K562 (cell line): ENCODE measurements at regions not wholly inside any gene's neighbourhood (a gene's known extent, or its start where the extent isn't known, plus 50 kb on each side); places are given as distances from the start of the nearest gene placed in this dataset.

Experiments
- ARID4B ChIP-seq: sonication (generic); formaldehyde crosslinking; IDR thresholded peaks from 2 replicates; pipeline ENCODE4 v1.8.0; 2022; ENCODE audit warnings: mild to moderate bottlenecking, missing genetic modification reagents
- ATF7 ChIP-seq: fragments of 450-650 bp; IDR thresholded peaks from 2 replicates; pipeline ENCODE4 v1.7.1; 2014; ENCODE audit warnings: mild to moderate bottlenecking, moderate library complexity
- BMI1 ChIP-seq: fragments of 150-350 bp; IDR thresholded peaks from 2 replicates; pipeline ENCODE4 v1.6.1; 2014; ENCODE audit warnings: low read length
- CREM ChIP-seq: IDR thresholded peaks from 2 replicates; pipeline ENCODE4 v1.6.1; 2014; ENCODE audit warnings: antibody characterized with exemption, low read depth
- CXXC5 ChIP-seq: fragments of 250-450 bp; sonication (Bioruptor Pico); IDR thresholded peaks from 2 replicates; pipeline ENCODE4 v1.8.0; 2022; ENCODE audit warnings: inconsistent platforms, mild to moderate bottlenecking, moderate library complexity
- ETV1 ChIP-seq: fragments of 450-650 bp; conservative IDR thresholded peaks from 2 replicates; pipeline ENCODE4 v1.6.1; 2016; ENCODE audit warnings: missing genetic modification characterization, control low read depth, low read depth, missing compliant biosample characterization
- FOXK2 ChIP-seq, 2 experiments: fragments of 450-650 bp; IDR thresholded peaks in 1 of 2; conservative IDR thresholded peaks in 1 of 2; 2 replicates each; pipeline ENCODE4 v1.6.1; 2016; ENCODE audit warnings: low read depth in 2 of 2, mild to moderate bottlenecking in 1 of 2
- KDM1A ChIP-seq, 2 experiments: fragments of 450-650 bp; IDR thresholded peaks; 2 replicates each; pipeline ENCODE4 v1.6.1; 2016; ENCODE audit warnings: mild to moderate bottlenecking in 2 of 2
- L3MBTL2 ChIP-seq: fragments of 450-650 bp; IDR thresholded peaks from 2 replicates; pipeline ENCODE4 v1.6.1; 2016; ENCODE audit warnings: mild to moderate bottlenecking, moderate library complexity
- MAFF ChIP-seq: IDR thresholded peaks from 2 replicates; pipeline ENCODE4 v1.6.1; 2012; ENCODE audit warnings: low read length, improper control_type of control experiment
- PTBP1 ChIP-seq: fragments of 200-400 bp; formaldehyde crosslinking; IDR thresholded peaks from 2 replicates; pipeline ENCODE4 v1.6.1; 2017; ENCODE audit warnings: low read depth, low read length
- SOX6 ChIP-seq: fragments of 450-650 bp; IDR thresholded peaks from 2 replicates; pipeline ENCODE4 v1.6.1; 2014; ENCODE audit warnings: mild to moderate bottlenecking
- STAT5B ChIP-seq: fragments of 250-450 bp; sonication (Bioruptor Pico); IDR thresholded peaks from 2 replicates; pipeline ENCODE4 v1.8.0; 2021; ENCODE audit warnings: mild to moderate bottlenecking, inconsistent platforms
- TAF1 ChIP-seq: IDR thresholded peaks from 2 replicates; pipeline ENCODE4 v1.6.1; 2011; ENCODE audit warnings: mild to moderate bottlenecking, low read length, moderate library complexity; ENCODE audit not compliant: insufficient read depth, control insufficient read depth, severe bottlenecking; ENCODE audit errors: extremely low read depth
- ZC3H11A ChIP-seq: IDR thresholded peaks from 2 replicates; pipeline ENCODE4 v1.6.1; 2012; ENCODE audit warnings: low read depth, low read length, improper control_type of control experiment
- ZNF311 ChIP-seq: fragments of 250-450 bp; sonication (Bioruptor Pico); IDR thresholded peaks from 2 replicates; pipeline ENCODE4 v1.4.0; 2020; ENCODE audit warnings: mild to moderate bottlenecking, moderate library complexity
- ZNF436 ChIP-seq: fragments of 250-450, 450-650 bp; sonication (Bioruptor Pico); formaldehyde crosslinking; IDR thresholded peaks from 2 replicates; pipeline ENCODE4 v1.7.0; 2020; ENCODE audit warnings: mild to moderate bottlenecking
- ZNF644 ChIP-seq: fragments of 200-800 bp; sonication (Bioruptor generic); IDR thresholded peaks from 2 replicates; pipeline ENCODE4 v1.6.1; 2016; ENCODE audit warnings: low read depth, missing genetic modification characterization, missing compliant biosample characterization
- ZNF696 ChIP-seq: fragments of 250-450 bp; sonication (Bioruptor Pico); conservative IDR thresholded peaks from 2 replicates; pipeline ENCODE4 v1.4.0; 2020; ENCODE audit warnings: mild to moderate bottlenecking, moderate library complexity
- TF ChIP-seq, protein P1 (sequence below), 2 experiments: IDR thresholded peaks; 2 replicates each; pipeline ENCODE4 v1.6.1; 2011; ENCODE audit warnings: borderline replicate concordance in 1 of 2, control low read depth in 1 of 2, low read depth in 1 of 2, low read length in 1 of 2, mild to moderate bottlenecking in 1 of 2, mixed read lengths in 1 of 2, moderate library complexity in 1 of 2; ENCODE audit not compliant: insufficient read depth in 1 of 2, insufficient read length in 1 of 2, poor library complexity in 1 of 2, severe bottlenecking in 1 of 2; ENCODE audit errors: extremely low read depth in 1 of 2
- TF ChIP-seq, protein P2 (sequence below): sonication (generic); IDR thresholded peaks from 2 replicates; pipeline ENCODE4 v1.6.1; 2016

DNA sequence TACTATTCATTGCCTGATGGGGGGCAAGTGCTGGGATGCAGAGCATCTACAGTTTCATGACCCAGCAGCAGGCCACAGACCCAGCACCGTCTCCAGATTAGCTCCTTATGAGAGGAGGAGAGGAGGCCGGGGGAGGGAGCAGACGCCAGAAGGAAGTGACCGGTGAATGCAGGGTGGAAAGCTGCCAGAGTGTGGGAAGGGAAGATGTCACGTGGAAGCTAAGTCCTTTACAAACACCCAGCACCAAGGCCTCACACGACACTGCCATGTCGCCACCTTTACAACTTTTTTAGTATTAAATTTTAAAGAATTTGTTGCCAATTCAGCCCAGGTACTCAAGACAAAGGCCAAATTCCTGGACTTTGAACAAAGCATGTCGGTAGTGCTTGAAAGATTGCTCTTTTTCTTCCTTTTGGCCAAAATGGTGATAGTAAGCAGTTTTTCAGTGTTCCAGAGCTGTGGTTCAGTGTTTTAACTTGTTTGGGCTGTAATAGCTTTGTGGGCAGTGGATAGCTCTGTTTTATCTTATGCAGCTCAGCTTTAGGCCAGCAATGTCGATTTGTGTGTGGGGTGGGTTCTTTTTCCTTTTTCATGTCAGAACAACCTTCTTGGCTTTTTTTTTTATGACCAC, 58.2 kb downstream of the ZBTB38 start (continued):
- no peak for TF ChIP-seq ARID4B
- TF ChIP-seq SOX6 = peak; percentile 9; the same call in 1 of the 2 replicates
- no peak for TF ChIP-seq ETV1 (tag)
- TF ChIP-seq ZC3H11A = no peak
- TF ChIP-seq, protein P1, sequence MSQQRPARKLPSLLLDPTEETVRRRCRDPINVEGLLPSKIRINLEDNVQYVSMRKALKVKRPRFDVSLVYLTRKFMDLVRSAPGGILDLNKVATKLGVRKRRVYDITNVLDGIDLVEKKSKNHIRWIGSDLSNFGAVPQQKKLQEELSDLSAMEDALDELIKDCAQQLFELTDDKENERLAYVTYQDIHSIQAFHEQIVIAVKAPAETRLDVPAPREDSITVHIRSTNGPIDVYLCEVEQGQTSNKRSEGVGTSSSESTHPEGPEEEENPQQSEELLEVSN (IDR thresholded peaks at IDR 0.05; ENCODE audit: borderline replicate concordance in 1 of 2, extremely low read depth in 1 of 2, insufficient read depth in 1 of 2, insufficient read length in 1 of 2, low read depth in 1 of 2, low read length in 1 of 2, poor library complexity in 1 of 2, severe bottlenecking in 1 of 2) = peak; percentile 54 to 68
- TF ChIP-seq BMI1 = no peak
- TF ChIP-seq PTBP1 = no peak
- TF ChIP-seq ZNF696 (CRISPR knock-in tag) = no peak
- peak; percentile 20; the same call in 1 of the 2 replicates for TF ChIP-seq ATF7
- TF ChIP-seq ZNF436 (CRISPR knock-in tag) = no peak
- TF ChIP-seq CREM = no peak
- TF ChIP-seq, protein P2, sequence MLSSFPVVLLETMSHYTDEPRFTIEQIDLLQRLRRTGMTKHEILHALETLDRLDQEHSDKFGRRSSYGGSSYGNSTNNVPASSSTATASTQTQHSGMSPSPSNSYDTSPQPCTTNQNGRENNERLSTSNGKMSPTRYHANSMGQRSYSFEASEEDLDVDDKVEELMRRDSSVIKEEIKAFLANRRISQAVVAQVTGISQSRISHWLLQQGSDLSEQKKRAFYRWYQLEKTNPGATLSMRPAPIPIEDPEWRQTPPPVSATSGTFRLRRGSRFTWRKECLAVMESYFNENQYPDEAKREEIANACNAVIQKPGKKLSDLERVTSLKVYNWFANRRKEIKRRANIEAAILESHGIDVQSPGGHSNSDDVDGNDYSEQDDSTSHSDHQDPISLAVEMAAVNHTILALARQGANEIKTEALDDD = no peak
- peak; percentile 30; the same call in 1 of the 2 replicates for TF ChIP-seq CXXC5 (CRISPR knock-in tag)
- TF ChIP-seq ZNF644 = peak; percentile 71; the same call in 1 of the 2 replicates
- peak; percentile 82 for TF ChIP-seq L3MBTL2
- TF ChIP-seq STAT5B = no peak
- no peak for TF ChIP-seq FOXK2 (conservative IDR thresholded peaks at IDR 0.05 in 1 of 2, IDR thresholded peaks at IDR 0.05 in 1 of 2; ENCODE audit: low read depth in 2 of 2)
- no peak for TF ChIP-seq ZNF311 (CRISPR knock-in tag)
- TF ChIP-seq TAF1 = no peak
- no peak for TF ChIP-seq KDM1A (IDR thresholded peaks at IDR 0.05)
- peak; percentile 48; the same call in 1 of the 2 replicates for TF ChIP-seq MAFF
